MCF 10A (cell line): ENCODE measurements at regions not wholly inside any gene's neighbourhood (a gene's known extent, or its start where the extent isn't known, plus 50 kb on each side); places are given as distances from the start of the nearest gene placed in this dataset.

Experiments used
- BruUV-seq: library from RNA; stranded (reverse); fragments of 400-500 nt; replicated peaks from 2 replicates; lab custom pipeline; 2021; lab: Mats Ljungman, UMichigan
- CTCF ChIA-PET: fragments of 300-600 bp; sonication (Branson Sonifier 250); formaldehyde crosslinking; extraction: SDS; loops from one replicate; lab custom pipeline; 2021; ENCODE audit warnings: antibody characterized with exemption, inconsistent platforms; lab: Yijun Ruan, JAX
- POLR2A ChIA-PET: fragments of 300-600, 350-650 bp; sonication (Branson Sonifier 250); formaldehyde crosslinking; extraction: SDS; loops from one replicate; lab custom pipeline; 2020; ENCODE audit warnings: antibody characterized with exemption, inconsistent platforms; lab: Yijun Ruan, JAX
- DNase-seq: peaks from one replicate; pipeline ENCODE4 v3.0.0-alpha.2; 2018; ENCODE audit not compliant: unreplicated experiment
- H3K27ac Mint-ChIP-seq: one replicate; pipeline ENCODE4 v1.8.0; 2022; ENCODE audit warnings: mild to moderate bottlenecking, low read depth, mixed read lengths; ENCODE audit not compliant: unreplicated experiment
- H3K27me3 Mint-ChIP-seq: one replicate; pipeline ENCODE4 v1.8.0; 2022; ENCODE audit warnings: mixed read lengths; ENCODE audit not compliant: insufficient read depth, unreplicated experiment
- H3K36me3 Mint-ChIP-seq: one replicate; pipeline ENCODE4 v1.8.0; 2022; ENCODE audit warnings: mild to moderate bottlenecking, moderate library complexity, mixed read lengths; ENCODE audit not compliant: insufficient read depth, unreplicated experiment
- H3K4me1 Mint-ChIP-seq: one replicate; pipeline ENCODE4 v1.8.0; 2022; ENCODE audit warnings: mixed read lengths; ENCODE audit not compliant: insufficient read depth, unreplicated experiment
- H3K4me3 Mint-ChIP-seq: one replicate; pipeline ENCODE4 v1.8.0; 2022; ENCODE audit warnings: mild to moderate bottlenecking, moderate library complexity, mixed read lengths; ENCODE audit not compliant: unreplicated experiment
- H3K9me3 Mint-ChIP-seq: one replicate; pipeline ENCODE4 v1.8.0; 2022; ENCODE audit warnings: mixed read lengths; ENCODE audit not compliant: unreplicated experiment
- intact Hi-C: fragments of 100-400 bp; cut with micrococcal nuclease; formaldehyde crosslinking; loops from 2 replicates; pipeline ENCODE4 v1.14.1; 2022
- TF ChIP-seq, protein P1 (sequence below): fragments of 200-600 bp; IDR thresholded peaks from one replicate; pipeline ENCODE4 v1.8.0; 2022; ENCODE audit warnings: antibody characterized with exemption, mild to moderate bottlenecking; ENCODE audit not compliant: unreplicated experiment

DNA sequence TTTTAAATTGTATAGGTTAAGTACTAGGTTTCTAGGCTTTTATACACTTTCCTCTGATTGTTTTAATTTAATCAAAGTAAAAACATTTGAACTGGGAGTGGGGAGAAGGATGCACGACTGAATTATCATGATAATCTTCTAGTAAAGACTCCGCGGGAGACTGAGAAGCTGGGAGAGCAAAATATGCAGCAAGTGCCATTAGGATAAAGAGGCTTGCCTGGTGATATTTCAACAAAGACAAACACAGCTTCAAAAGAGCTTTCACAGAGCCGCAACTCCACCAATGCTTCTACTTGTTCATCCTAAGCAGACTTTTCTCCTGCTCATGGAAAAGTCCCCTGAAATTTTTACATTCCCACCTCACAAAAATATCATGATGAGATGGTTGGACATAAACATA, 239.0 kb upstream of the PTBP2 start:
- no peak for DNase-seq
- H3K4me3 Mint-ChIP-seq = no peak overlapping the region
- no TSS peak for BruUV-seq
- peaks cover 19% of the 10 kb centered on the region for H3K4me1 Mint-ChIP-seq
- no peaks in the 10 kb centered on the region for H3K27me3 Mint-ChIP-seq
- TF ChIP-seq, protein P1, sequence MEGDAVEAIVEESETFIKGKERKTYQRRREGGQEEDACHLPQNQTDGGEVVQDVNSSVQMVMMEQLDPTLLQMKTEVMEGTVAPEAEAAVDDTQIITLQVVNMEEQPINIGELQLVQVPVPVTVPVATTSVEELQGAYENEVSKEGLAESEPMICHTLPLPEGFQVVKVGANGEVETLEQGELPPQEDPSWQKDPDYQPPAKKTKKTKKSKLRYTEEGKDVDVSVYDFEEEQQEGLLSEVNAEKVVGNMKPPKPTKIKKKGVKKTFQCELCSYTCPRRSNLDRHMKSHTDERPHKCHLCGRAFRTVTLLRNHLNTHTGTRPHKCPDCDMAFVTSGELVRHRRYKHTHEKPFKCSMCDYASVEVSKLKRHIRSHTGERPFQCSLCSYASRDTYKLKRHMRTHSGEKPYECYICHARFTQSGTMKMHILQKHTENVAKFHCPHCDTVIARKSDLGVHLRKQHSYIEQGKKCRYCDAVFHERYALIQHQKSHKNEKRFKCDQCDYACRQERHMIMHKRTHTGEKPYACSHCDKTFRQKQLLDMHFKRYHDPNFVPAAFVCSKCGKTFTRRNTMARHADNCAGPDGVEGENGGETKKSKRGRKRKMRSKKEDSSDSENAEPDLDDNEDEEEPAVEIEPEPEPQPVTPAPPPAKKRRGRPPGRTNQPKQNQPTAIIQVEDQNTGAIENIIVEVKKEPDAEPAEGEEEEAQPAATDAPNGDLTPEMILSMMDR = no peak
- H3K27ac Mint-ChIP-seq = no peak overlapping the region
- CTCF ChIA-PET = no interaction called here
- H3K36me3 Mint-ChIP-seq = no peaks in the 10 kb centered on the region
- POLR2A ChIA-PET = no interaction called here
- intact Hi-C loops = no loop called here
- H3K9me3 Mint-ChIP-seq = no peaks in the 10 kb centered on the region

DNA sequence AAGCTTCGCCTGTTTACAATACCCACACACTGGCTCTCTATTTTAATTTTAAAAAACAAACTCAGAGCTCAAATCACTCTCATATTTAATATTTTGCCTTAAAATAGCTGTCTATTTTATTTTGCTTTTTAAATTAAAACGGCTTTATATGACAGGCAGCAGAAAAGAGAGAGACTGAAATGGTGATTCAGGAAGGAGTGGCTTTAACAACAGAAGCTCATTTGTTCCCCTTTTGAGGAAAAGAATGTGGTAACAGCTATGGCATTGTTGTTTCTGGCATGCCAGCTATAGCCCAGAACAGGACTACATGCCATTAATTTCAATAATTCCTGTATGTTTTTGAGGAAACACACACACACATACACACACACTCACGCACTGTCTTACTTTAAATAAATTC, 234.2 kb upstream of the PTBP2 start:
- TF ChIP-seq, protein P1 = no peak
- CTCF ChIA-PET = interaction anchor here (0.6 to 2.5 kb wide), 7 partner anchors 9 to 1386 kb away, joined by 3 to 10 read pairs (median 4); no protein-coding TSS in a partner anchor
- no peaks in the 10 kb centered on the region for H3K27me3 Mint-ChIP-seq
- intact Hi-C loops = loop anchor here (5.0 kb wide), 1 partner anchor 125 kb away; no protein-coding TSS in a partner anchor
- peak; percentile 68 for DNase-seq
- BruUV-seq = no TSS peak
- H3K4me3 Mint-ChIP-seq = peak overlapping the region; percentile 38
- H3K4me1 Mint-ChIP-seq = peaks cover 34% of the 10 kb centered on the region
- H3K9me3 Mint-ChIP-seq = no peaks in the 10 kb centered on the region
- POLR2A ChIA-PET = interaction anchor here (0.5 to 1.6 kb wide), 10 partner anchors 10 to 378 kb away, joined by 3 to 6 read pairs (median 3); no protein-coding TSS in a partner anchor
- H3K27ac Mint-ChIP-seq = peak overlapping the region; percentile 79
- no peaks in the 10 kb centered on the region for H3K36me3 Mint-ChIP-seq

DNA sequence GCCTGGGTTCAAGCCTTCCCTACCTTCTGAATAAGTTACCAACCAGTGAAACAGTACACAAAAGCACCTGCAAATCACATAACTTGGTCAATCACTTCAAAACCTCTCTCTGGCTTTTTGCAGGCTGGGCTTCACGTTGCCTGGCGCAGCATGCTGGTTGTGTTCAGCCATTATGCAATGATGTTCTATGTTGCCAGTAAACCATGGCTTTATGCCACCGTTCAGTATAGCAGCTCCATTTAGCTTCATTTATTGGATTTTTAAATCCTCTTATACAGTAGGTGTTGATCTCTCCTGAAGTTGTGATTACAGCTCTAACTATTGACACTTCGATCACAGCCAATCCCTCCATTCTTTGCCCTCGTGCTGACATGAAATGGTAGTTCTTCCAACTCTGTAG, 233.6 kb upstream of the PTBP2 start:
- H3K4me3 Mint-ChIP-seq = peak overlapping the region; percentile 38
- POLR2A ChIA-PET = interaction anchor here (0.5 to 1.6 kb wide), 7 partner anchors 11 to 224 kb away, joined by 3 to 6 read pairs (median 3); no protein-coding TSS in a partner anchor
- CTCF ChIA-PET = interaction anchor here (0.6 to 2.5 kb wide), 2 partner anchors 252 to 1132 kb away, joined by 3 to 10 read pairs; no protein-coding TSS in a partner anchor
- H3K4me1 Mint-ChIP-seq = peaks cover 34% of the 10 kb centered on the region
- BruUV-seq = no TSS peak
- no peaks in the 10 kb centered on the region for H3K36me3 Mint-ChIP-seq
- H3K27me3 Mint-ChIP-seq = no peaks in the 10 kb centered on the region
- H3K27ac Mint-ChIP-seq = peak overlapping the region; percentile 79
- DNase-seq = peak; percentile 78
- TF ChIP-seq, protein P1 = no peak
- no peaks in the 10 kb centered on the region for H3K9me3 Mint-ChIP-seq
- intact Hi-C loops = loop anchor here (5.0 kb wide), 1 partner anchor 126 kb away; no protein-coding TSS in a partner anchor

DNA sequence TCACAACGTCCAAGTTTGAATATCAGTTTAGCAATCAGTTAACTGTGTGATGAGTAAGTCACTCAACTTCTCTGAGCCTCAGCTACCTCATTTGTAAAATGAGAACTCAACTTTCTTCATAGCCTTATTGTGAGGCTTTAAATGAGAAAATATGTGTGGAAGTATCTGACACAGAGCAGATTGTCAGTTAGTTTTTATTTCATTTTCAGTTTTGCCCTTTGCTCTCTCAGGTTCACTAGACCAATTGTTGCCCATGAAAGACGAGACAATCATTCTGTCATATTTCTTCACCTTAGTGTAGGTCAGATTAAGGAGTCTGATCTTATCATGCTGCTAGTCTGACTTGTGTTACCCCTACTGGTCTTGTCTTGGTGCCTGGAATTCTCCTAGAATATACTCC, 232.8 kb upstream of the PTBP2 start:
- TF ChIP-seq, protein P1 = no peak
- Mint-ChIP-seq H3K27me3 (no peaks in the 10 kb centered on the region), H3K4me3 (peak overlapping the region; percentile 10), H3K4me1 (peaks cover 33% of the 10 kb centered on the region), H3K9me3 (no peaks in the 10 kb centered on the region), H3K36me3 (no peaks in the 10 kb centered on the region), H3K27ac (peak overlapping the region; percentile 79)
- POLR2A ChIA-PET = no interaction called here
- CTCF ChIA-PET = no interaction called here
- BruUV-seq = no TSS peak
- DNase-seq = no peak
- intact Hi-C loops = loop anchor here (5.0 kb wide), 1 partner anchor 126 kb away; no protein-coding TSS in a partner anchor
